NCI-H82 treated with DMSO at 0.1 percent for 48 hours (cell line): ENCODE measurements at regions not wholly inside any gene's neighbourhood (a gene's known extent, or its start where the extent isn't known, plus 50 kb on each side); places are given as distances from the start of the nearest gene placed in this dataset.

Experiments
- DNase-seq: peaks from one replicate; lab custom pipeline; 2025; ENCODE audit not compliant: unreplicated experiment; lab: John Stamatoyannopoulos, UW

GRCh38 chr10:109517748-109518147 lies 405.6 kb downstream of the XPNPEP1 start:
- no peak for DNase-seq

DNA sequence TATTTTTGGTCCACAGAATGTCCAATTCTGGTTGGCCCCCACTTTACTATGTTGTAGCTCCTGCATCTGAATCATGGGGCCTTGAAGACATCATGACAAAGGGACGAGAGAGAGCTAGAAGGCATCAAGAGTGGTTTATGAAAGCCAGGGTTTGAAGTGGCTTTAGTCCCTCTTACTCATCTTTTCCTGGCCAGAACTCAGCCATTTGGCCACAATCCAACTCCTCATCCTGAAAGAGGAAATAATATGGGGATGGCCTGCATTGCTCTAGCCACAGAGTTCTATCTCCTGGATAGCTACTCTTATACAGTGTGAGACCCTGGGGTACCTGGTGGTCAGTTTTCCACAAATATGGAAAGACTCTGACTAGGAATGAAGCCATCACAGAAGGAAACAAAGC lies 418.9 kb downstream of the XPNPEP1 start:
- DNase-seq, result no peak

DNA sequence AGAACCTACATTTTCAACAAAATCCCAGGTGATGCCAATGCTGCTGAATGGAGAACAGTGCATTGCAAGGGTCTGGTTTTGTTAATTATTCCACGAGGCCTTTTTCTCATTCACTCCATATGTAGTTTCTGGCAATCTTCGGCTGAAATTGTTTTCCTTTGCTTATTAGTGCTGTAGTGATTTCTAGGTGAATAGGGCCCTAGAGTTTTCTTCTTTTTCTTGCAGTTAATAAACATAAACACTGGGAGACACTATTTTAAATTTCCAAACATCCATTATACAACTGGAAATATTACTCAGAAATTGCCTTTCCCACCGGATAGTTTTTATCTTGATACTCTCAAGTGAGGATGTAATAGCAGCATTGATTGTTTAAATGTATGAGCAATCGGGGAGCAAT lies 435.6 kb downstream of the XPNPEP1 start:
- no peak for DNase-seq

- no peak for DNase-seq
Observed at GRCh38 chr10:109480836-109481235, 442.5 kb downstream of the XPNPEP1 start.

- peak; percentile 41 for DNase-seq
Observed at GRCh38 chr10:109475711-109476421, 447.4 kb downstream of the XPNPEP1 start.

- DNase-seq, result peak; percentile 22
Observed at GRCh38 chr10:109474812-109475211, 448.5 kb downstream of the XPNPEP1 start.

DNA sequence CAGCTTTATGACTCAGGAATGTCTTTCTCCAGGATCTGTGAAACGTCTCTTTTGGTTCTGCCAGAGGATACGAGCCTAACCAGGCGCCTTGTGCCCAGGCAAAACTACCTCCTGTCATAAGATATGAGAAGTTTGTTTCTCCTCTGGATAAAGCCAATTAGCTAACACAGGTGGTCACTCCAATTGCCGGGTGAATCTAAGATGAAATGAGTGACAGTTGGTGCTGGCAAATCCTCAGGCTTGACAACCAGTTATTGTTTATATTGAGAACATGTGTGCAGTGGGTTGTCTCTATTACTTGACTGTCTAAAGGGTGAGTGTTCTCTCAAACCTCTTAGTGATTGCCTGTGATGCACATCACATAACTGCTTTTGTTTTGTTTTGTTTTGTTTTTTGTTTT lies 449.1 kb downstream of the XPNPEP1 start:
- peak; percentile 47 for DNase-seq

DNA sequence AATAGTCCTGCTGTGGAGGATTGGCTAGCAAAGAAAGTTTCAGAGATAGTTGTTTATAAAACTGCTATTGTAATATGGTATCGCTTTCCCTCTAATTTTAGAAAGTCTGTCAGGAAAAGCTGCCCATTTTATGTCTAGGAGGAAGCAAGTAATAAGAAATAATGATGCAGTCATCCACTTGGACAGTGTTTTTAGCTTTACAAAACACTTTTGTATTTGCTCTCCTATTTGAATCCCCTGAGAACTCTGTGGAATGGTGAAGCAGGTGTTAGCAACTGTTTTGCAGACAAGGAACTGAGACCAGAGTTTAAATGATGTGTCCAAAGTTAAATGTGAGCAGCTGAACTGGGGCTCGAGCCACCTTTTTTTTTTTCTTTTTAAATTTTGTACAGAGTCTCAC lies 455.8 kb downstream of the XPNPEP1 start:
- no peak for DNase-seq

DNA sequence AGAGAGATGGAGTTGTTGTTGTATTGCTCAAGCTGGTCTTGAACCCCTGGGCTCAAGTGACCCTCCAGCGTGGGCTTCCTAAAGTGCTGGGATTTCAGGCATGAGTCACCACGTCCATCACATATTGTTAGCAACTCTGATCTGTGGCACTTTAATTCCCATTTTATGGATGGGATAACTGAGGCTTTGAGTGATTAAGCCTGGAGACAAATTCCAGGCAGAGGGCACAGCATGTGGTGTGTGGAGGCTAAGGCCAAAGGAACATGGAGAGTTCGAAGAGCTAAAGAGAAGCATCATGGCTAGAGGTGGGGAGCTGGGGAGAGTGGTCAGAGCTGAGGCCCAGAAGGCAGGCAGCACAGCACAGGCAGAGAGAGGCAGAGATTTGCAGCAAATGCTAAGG lies 458.4 kb downstream of the XPNPEP1 start:
- DNase-seq, result no peak

- DNase-seq, result no peak
Observed at GRCh38 chr10:109457302-109457638, 466.0 kb downstream of the XPNPEP1 start.

DNA sequence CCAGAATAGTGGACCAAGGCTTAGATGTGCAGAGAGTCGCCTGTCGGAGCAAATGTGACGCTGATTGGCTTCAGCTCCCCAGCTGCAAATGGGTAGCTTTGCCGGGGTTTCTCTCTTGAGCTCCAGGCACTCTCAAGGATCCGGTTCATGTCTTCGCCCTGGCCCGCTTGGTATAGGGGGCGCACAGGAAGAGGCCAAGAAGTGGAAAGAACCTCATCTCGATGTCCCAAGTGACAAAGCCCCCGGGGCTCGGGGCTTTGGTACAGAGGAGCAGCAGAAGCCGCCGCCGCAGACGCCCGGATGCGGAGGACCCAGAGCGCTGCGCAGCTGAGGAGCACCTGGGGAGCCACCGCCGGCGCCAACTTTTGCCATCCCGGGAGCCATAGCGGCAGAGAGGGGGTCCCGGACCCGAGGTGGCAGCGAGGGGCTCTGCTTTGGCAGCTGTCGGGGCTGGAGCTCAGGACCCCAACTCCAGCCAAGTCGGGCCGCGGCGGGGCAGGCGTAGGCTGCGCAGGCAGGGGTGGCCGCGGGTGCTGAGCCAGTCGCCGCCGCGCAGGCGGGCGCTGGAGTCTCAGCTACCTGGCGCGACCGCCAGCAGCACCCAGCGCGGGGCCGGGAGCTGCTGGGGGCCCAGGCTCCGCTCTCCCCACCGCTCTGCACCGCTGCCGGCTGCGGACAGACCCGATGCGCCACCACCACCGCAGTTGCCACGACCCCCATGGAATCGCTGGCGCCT lies 466.6 kb downstream of the XPNPEP1 start:
- DNase-seq, result no peak

DNA sequence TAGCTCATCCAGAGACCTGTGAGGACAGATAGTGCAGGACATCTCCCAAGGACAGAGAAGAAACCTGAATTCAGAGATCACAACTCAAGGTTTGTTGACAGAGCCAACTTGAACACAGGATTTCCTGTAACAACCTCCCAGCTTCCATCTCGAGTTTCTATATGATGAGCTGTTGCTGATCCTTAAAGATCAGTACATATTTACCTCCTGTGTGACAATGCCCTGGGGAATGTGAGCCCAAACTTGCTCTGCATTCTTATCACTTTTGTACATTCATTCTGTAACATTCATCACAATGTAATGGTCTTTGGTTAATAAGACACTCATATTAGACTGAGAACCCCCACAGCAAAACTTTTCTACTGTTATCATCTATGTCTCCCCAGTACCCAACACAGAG lies 468.6 kb downstream of the XPNPEP1 start:
- no peak for DNase-seq

DNA sequence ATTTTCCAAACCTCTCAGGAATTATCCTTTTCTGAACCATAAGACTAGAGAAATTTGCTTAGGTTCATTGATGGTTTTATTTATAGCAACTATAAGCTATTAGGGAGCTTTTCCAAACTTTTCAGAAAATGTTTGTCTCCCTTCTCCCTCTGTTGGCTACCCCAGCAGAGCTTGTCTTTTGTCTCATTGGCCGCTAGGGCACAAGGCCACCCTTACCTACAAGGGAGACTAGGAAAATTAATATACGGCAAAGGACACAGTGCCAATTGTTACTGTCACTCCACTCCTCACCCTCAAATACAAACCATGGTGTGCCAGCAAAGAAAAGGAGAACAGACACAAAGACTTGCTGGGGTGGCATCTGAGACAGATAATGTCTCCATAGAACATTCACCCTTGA lies 471.4 kb downstream of the XPNPEP1 start:
- no peak for DNase-seq

- DNase-seq, result peak; percentile 92
Observed at GRCh38 chr10:109450702-109451101, 472.6 kb downstream of the XPNPEP1 start.

- DNase-seq, result no peak
Observed at GRCh38 chr10:109433434-109433833, 489.9 kb downstream of the XPNPEP1 start.

GRCh38 chr10:109432281-109432680 lies 491.0 kb downstream of the XPNPEP1 start:
- DNase-seq, result no peak

- no peak for DNase-seq
Observed at GRCh38 chr10:109430799-109431198, 492.5 kb downstream of the XPNPEP1 start.

- no peak for DNase-seq
Observed at GRCh38 chr10:109430043-109430760, 493.1 kb downstream of the XPNPEP1 start.

DNA sequence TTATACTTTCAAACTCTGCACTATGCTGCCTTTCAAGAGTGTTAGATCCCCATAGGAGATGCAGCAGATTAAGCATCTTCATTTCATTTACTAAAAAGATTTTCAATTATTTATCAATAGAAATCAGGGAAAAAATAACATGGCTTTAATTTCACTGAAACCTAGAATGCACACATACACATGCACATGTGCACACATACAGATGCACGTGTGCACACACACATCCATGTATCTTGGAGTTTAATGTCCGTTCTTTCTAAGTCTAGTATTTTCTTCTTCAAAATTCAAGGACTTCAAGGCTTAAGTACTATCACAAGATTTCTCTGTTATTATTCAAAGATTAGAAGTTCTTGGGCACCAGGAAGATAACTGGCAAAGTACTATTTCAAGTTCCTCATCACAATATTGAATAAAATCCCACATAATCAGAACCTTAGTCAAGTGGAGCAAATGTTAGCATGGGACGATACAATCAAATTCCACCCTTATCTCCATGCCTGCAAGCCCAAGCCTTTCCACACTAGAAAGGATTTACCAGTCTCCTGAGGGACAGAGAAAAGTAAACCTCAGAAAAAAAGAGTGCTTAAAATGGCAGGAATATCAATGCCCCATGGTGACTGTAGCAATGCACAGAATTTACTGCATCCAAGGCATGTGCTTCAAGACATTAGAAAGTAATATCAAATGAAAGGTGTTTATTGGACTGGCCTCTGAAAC lies 494.4 kb downstream of the XPNPEP1 start:
- DNase-seq, result no peak

DNA sequence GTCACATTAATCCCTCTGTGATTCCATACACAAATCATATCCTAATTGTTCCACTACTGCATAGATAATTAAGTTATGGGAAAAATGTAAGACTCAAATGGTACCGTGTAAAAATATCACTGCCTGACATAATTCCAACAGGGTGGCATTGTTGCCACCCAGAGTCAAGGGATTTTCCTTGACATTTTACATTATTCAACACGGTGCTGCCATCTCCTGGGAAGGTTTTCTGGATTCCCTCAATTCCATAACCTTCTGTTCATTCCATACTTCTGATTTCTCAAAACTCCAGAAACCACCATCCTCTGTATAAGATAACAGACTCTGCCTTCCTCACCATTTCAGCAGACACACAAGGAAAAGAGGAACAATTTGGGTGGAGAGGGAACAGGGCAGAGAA lies 495.9 kb downstream of the XPNPEP1 start:
- DNase-seq, result no peak

GRCh38 chr10:109426987-109427386 lies 496.3 kb downstream of the XPNPEP1 start:
- DNase-seq, result no peak
